ELF-1 (cell line): ENCODE measurements at regions not wholly inside any gene's neighbourhood (a gene's known extent, or its start where the extent isn't known, plus 50 kb on each side); places are given as distances from the start of the nearest gene placed in this dataset.

Experiments used
- DNase-seq: peaks from one replicate; pipeline ENCODE4 v3.0.0-alpha.2; 2016; ENCODE audit warnings: low read depth, low spot score

DNA sequence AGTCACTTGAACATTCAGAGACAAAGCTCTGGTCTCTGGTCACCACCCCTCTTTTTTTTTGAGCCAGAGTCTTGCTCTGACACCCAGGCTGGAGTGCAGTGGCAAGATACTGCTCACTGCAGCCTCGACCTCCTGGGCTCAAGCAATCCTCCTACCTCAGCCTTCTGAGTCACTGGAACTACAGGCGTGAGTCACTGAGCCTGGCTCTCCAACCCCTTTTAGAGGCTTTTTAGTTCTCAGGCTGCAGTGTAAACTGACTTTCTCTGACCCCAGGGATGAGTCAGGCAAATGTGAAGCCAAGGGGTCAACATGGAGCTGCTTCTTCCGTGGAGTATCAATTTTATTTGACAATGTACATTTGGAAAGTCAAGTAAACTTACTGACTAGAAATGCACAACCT, 229.2 kb downstream of the PTTG2 start:
- peak; percentile 28 for DNase-seq

DNA sequence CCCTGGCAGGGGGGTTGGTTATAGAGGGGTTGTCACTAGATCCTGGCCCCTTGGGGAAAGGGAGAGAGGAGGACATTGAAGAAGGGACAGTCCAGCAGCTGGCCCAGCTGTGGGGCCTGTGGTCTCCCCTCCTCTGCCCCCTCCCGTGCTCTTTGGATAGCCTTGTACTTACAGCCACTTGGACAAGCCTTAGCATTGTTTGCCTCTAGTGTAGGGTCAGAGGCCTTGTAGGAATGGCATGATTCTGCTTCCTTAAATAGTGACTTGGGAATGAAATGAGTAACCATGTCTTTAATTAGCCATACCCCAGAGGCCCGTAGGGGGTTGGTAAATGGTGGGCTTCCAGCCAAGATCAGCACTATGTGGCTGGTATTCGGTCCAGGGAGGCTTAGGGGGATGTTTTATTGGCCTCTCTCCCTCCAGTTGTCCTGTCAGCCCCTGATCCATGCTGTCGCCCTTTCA, 230.6 kb downstream of the PTTG2 start:
- no peak for DNase-seq

DNA sequence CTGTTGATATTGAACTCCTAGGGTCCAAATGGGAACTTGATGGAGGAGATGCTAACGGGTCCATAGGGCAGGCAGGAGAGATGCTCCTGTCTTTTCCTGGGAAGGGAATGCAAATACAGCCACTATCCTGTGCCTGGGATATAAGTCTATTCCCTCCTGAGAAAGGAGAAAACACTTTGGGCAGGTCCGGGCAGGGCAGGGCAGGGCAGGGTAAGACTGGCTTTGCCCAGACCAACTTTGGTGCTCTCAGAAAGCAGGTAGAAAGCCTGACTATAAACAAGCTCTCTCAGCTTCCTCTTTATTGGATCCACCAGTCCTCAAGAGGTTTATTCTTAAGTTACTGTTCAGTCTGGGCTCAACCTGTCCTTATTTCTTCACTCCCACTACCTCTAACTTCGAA, 232.3 kb downstream of the PTTG2 start:
- DNase-seq = no peak

DNA sequence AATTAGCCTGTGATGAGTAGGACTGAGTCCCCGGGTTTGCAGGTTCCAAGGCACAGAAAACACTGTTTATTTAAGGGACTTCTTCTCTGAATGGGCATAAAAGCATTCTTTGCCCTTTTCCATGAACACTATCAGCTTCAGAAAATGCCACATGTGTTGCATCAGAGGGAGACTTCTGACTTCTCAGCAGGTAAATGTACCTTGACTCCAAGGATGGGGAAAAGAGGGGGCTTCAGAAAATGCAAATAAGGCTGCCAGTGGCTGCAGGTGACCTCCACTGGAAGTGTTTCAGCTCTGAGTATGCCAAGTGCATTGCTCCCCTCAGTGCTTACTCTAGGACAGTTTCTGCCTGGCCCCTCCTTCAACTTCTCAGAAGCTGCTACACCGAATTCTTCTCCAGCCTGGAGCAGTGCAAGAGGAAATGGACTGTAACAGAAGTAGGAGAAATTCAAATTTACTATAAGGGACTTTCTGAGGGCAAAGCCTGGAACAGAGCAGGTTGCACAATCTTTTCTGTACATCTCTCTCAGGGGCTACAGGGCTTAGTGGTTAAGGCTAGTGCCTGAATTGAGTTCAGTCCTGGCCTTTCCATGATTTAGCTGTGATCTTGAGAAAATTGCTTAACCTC, 233.2 kb downstream of the PTTG2 start:
- DNase-seq = no peak

DNA sequence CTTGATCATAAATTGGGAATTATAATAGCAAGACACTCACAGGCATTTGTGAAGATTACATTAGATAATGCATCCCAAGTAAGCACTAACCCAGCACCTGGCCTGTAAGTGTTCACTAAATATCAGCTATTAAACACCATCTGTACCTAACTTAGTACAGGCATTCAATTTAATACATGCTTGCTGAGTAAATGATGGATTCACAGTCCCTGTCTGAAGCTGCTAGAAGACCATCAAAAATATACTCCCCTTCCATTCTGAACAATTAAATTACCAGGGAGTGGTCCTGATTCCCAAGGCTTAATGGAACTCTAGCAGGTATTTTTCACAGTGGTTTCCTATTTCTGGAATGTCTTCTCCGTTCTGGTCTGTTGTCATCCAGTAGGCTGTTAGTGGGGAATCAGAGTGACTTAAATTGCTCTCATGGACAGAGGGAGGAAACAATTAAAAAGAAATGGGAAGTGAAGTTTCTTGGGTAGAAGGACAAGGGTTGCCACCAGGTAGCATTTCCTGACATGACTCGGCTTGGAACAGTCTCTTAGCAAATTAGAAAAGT, 233.9 kb downstream of the PTTG2 start:
- no peak for DNase-seq

DNA sequence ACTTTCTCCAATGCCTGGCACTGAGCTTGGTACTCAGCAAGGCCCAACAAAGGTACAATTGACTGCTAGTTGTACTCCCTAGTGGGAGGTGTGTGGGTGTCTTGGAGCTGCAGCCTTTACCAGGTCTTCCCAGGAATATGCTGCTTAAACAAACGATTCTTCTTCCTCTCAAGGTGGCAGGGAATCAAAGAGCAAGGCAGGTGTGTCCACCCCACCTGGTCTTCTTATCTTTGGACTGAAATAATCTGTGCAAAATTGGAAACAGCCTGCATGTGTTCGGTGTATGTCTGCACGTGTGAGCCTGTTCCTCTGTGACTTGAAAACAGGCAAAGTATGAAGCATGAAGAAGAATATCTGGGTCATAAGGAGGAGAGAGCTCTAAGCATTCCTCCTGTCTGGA, 235.3 kb downstream of the PTTG2 start:
- DNase-seq = no peak

DNA sequence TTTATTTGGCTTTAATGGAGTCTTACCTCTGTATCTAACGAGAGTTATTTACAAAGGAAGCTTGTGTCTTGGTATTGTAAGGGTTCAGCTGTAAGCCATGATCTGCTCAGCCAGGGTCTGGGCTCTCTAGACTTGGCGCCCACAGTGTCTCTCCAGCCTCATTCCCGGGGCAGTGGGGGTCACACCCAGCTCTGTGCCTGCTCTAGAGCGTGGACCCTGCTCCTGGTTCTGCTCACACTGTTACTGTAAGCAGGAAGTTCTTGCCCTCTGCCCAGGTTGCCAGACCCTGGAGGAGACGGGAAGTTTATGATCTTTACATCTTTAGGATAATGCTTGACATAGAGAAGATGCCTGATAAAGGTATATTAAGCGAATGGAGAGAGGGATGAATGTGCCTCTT, 235.7 kb downstream of the PTTG2 start:
- DNase-seq = no peak

DNA sequence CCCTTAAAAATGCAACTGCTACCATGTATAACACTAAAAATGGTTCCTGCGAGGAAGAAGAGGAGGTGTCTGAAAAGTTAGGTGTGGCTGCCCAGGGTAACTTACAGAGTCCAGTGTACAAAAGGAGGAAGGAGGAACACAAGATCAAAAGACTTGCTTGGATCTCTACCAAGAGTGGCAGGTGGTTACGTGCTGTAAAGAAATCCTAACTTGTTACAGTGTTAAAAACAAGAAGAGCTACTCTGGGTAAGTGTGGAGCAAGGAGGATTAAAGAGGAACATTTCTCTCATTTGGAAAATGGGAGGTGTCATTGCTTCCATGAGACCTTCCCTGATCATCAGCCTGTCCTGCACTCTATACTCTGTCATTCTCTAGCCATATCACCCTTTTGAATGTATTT, 242.0 kb downstream of the PTTG2 start:
- DNase-seq = no peak

DNA sequence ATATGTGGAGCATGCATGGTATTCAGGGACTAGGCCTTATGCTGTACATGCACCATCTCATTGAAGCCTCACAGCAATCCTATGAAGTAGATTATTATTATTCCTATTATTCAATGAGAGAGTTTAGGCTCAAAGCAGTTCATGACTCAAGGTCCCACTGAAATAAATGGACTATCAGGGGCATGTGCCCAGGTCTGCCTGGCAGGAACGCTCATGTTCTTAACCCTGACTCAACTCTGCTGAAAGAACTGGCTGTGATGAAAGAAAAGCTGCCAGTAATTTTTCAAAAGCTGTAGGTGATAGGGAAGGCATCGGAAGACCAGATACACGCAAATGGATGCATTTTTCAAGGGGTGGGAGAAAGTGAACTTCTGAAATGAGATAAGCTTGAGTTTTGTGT, 243.4 kb downstream of the PTTG2 start:
- no peak for DNase-seq

DNA sequence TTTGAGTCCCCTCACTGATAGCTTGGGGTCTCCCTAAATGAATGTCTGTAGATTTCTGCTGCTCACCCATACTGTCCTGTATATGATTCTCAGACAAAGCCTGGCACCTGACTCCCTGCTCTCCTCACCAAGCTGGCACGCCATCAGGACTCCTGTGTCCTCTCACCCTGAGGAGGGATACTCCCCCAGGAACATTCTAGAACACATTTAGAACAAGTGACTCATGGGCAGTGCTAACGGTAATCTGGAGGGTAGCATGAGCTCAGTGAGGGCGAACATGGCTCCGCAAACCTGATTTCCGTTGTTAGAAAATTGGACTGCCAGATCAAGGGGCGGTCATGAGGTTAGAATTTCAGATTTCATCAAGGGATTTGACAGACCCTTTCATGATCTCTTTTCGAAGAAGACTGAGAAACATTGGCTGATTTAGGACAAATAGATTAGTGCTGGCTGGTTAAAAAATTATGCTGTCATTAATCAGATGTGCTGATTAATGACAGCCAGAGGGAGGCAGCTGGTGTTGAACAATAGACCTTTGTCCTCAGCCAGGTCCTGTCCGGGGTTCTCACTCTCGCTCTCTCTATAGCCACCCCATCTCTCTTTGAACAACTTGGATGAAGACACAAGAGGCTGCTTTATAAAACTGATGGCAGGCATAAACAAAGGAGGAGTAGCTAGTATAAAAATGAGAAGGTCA, 244.3 kb downstream of the PTTG2 start:
- DNase-seq = no peak

DNA sequence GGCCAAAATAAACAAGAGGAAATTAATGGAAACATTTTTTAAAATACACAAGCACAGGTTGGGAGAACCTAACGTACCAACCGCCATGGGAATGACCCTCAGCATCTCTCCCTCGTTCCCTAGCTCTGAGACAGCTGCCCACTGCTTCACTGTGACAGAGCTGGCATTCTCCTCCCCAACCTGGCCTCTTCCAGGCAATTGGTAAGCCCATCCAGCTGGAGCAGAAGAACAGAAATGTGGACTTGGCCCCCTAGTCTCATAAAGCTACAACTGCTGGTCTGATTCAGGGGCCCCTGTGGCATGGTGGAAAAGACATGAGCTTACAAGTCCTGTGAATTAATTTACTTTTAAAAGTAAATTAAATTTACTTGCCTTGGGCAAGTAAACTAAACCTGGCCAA, 245.1 kb downstream of the PTTG2 start:
- no peak for DNase-seq

DNA sequence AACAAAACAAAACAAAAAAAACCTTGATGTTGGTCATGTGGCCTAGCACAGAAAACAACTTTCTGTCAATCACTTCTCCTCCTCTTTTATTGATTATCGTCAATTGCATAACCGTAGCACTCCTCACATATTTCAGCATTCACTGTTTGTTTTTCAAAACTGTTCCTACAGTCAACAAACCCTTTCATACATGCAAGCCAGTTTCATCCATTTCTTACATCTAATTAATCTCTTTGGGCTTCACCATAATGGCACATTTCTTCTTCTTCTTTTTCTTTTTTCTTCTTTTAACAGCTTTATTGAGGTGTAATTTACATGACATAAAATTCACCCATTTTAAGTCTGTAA, 246.9 kb downstream of the PTTG2 start:
- DNase-seq = no peak

DNA sequence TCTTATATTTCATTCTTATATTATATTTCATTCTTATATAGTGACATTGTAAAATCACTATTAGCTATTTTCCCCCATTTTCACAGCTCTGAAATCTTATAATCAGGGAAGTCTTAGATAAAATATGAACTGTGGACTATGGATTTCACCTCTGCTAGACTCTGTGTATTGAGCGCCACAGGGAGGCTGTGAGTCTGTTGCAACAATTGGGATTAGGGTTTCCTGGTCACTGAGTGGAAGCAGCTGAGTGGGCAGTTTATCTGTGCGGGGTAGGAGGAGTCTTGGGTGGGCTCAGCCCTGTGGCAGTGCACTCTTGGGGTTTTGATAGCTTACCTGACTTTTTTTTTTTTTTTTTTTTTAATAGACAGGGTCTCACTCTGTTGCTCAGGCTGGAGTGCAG, 249.5 kb downstream of the PTTG2 start:
- DNase-seq = no peak

DNA sequence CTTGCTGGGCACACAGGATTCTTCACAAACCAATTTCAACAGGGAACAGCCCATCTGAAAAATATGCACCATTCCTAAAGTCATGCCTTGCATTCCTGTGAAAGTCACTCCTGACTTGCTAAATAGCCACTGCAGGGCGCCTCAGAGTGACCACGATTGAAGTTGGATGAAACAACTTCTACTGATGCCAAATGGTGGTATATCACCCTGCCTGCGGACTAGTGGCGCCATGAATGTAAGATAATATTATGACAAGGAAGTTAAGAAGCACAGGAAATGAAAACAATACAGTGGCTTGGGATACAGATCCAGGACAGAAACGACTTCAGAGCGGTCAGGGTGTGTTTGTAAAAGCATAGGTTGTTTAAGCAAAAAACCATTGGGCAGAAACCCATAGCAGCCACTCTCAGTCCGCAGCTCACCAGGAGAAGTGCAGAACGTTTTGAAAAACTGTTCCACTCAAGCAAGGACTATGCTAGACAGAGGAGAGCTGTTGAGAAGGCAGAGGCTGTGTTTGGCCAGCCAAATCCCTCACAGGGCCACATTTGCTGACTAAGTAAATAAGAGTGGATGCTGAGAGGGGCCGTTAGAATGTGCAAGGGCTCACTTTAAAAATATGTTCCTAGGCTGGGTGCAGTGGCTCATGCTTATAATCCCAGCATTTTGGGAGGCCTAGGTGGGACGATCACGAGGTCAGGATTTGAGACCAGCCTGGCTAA, 250.4 kb downstream of the PTTG2 start:
- DNase-seq = no peak

DNA sequence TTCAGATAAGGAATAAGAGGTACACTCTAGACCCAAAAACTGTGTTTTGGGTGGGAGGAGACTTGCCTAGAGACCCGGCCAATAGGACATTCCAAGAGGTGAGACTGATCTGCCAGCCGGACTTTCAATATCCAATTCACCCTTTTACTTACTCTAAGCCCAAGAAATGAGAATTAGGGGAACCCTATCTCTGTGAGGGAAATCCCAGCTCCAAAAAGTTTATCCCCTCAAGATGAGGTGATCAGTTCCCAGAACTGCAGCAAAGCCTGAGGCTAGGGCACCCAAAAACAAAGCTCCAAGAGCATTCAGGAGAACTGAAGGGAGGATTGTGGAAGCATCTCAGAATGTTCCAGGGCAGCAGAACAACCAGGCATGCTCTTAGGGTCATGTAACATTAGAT, 251.7 kb downstream of the PTTG2 start:
- no peak for DNase-seq

DNA sequence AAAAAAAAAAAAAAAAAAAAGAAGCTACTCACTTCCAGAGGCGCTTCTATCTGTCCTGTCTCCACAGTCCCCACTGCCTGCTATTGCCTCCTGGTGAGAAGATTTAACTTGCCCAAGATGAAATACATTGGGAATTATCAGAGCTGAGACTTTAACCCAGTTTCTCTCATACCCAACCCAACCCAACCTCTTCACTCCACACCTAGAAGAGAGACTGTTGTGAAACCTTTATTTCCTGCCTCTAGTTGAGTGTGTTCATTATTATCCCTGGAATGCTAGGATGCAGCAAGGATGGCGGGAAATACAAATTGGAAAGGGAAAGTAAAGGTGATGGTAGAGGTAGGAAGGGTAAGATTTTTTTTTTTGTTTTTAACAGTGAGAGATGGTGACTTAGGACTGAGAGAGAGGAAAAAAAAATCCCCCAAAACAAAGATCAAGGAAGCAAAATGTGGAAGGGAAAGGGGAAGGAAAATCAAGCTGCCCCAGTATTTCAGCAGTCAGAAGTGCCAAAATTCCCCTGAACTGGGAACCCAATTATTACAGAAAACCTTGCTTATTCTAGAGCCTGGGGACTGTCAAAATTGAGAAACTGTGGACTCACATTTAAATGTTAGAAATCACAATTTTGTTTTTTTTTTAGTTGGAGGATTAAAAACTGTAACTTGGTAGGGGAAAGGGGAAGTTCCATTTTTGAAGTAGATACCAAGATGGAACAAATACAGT, 253.0 kb downstream of the PTTG2 start:
- DNase-seq = no peak

DNA sequence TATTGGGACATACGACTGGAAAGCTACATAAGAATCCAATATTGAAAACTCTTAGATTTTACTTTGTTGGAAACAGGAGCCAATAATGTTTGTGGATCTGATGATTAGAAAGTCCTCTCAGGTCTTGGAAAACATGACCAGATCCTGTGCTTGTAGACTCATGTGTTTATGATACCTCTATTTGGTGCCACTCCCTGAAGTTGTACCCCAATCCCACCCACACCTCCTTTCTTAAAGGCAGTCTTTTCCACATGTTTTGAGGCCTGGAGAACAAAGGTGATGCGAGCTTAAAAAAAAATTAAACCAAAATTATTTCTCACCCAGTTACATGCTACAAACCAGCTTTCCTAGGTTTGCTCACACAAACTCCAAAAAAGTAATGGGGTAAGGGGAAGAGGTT, 262.7 kb downstream of the PTTG2 start:
- DNase-seq = no peak

DNA sequence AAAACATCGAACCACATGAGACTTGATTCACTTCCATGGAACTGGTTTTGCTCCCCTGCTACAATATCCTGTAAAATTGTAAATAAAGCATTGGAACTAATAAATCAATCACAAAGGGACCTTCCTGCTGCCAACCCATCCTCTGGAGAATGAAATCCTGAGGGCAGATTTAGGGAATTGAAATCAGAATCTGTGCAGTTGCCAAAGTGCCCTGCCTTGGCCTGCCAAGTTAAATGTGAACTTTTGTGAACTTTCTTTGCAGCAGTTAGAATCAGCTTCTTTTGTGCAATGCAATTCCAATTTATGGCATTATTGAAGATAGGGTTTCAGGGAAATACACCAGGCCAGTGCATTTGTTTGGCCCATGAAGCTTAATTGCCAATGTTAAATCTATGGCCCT, 263.1 kb downstream of the PTTG2 start:
- no peak for DNase-seq

DNA sequence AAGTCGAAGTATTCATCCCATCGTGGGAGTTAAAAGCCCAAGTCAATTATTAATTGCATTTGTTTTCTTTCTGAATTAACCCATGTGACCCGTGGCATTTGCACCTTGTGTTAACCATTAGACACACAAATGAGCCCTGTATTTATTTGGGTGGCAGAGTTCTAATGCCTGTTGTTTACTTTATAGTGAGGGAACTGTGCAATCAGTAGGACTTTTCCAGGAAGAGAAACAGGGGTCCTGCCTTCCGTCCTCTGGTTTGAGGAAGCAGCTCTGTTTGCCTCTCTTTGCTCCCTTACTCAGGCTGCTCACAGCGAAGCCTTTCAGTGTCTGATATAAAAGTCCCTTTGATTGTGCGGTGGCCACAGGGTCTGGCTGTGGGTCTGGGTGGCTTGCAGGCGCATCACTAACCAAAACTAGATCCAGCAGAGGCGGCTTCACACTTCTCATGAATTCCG, 263.6 kb downstream of the PTTG2 start:
- DNase-seq = no peak

DNA sequence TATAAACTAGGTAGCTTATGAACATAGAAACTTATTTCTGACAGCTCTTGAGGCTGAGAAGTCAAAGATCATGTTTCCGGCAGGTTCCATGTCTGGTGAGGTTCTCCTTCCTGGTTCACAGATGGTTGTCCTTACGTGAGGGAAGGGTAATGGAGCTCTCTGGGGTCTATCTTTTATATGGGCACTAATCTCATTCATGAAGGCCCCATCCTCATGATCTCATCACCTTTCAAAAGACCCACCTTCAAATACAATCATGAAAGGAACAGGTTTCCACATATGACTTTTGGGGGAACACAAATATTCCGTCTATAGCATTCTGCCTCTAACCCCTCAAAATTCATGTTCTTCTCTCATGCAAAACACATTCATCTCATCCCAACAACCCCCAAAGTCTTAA, 264.7 kb downstream of the PTTG2 start:
- no peak for DNase-seq

DNA sequence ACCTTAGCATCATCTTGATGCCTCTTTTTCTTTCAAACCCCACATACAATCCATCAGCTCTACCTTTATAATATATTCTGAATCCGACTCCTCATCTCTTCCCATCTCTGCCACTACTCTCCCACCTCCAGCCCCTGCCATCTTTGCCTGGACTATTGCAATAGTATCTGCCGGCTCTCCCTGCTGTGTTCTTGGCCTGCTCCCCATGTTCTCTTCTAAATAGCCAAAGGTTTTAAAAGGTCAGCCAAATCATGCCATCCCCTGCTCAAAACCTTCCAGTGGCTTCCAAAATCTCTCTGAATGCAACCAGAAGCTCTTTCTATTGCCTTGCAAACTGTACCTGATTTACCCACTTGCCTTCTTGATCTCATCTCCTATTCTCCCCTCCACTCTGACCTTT, 266.0 kb downstream of the PTTG2 start:
- no peak for DNase-seq
